ENCODE measurements at regions not wholly inside any gene's neighbourhood (a gene's known extent, or its start where the extent isn't known, plus 50 kb on each side); places are given as distances from the start of the nearest gene placed in this dataset.

DNA sequence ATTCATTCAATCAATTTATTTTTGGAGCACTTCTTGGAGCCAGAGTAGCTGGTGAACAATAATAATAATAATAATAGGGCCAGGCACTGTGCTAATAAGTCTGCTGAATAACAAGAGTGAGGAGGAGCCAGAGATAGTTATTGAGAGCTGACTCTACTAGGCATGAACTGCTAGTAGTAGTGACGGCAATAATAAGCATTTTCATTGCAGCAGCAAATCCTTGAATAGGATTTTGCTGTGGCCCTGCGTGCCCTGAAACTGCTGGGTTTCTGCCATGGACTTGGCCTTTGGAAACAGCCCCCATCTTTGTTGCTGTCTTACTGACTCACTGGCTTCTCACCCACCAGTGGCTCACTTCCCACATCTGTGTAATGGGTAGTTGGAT lies 545.9 kb downstream of the MIAT start:
- DNase-seq (ENCODE audit: low read depth): no peak

DNA sequence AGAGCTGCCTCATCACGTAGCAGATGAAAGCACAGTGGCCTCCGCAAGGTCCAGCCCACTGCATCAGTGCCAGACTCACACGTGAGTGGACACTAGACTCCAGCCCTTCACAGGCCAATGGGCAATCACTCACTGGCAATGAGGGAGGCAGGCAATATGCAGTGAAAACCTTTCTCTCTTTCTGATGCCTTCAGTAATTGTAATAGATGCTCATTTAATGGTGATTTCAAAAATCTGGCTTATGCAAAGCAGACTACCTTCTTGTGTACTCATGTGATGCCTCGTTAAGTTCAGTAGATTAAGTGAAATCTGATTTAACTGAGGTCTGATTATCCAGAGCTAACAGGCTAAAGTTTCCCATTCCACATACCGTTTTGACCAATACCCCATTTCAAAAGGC lies 546.9 kb downstream of the MIAT start:
- DNase-seq (ENCODE audit: low read depth): no peak

- DNase-seq (ENCODE audit: low read depth): no peak
These were observed 547.4 kb downstream of the MIAT start for GRCh38 chr22:27204817-27205216.

- no peak for DNase-seq (ENCODE audit: low read depth)
These were observed 548.3 kb downstream of the MIAT start for GRCh38 chr22:27205492-27206373.

GRCh38 chr22:27206374-27207133 lies 549.2 kb downstream of the MIAT start:
- no peak for DNase-seq (ENCODE audit: low read depth)

DNA sequence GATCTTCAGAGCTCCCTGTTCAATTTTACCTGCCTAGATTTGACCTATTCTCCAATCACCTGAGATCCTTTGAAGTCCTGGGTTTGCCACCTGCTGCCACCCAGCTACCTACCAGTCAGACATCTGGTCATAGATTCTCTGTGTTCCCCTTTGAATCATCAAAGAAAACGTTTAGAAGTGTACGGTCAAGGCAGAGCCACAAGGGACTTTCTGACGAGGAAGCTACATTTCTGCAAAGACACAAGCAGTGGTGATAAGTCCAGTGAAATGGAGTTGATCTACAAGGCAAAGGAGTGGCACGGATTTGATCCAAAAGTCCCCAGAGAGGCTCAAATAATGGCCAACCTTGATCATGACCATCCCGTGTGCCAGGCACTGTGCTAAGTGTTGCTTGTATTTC lies 549.9 kb downstream of the MIAT start:
- no peak for DNase-seq (ENCODE audit: low read depth)

DNA sequence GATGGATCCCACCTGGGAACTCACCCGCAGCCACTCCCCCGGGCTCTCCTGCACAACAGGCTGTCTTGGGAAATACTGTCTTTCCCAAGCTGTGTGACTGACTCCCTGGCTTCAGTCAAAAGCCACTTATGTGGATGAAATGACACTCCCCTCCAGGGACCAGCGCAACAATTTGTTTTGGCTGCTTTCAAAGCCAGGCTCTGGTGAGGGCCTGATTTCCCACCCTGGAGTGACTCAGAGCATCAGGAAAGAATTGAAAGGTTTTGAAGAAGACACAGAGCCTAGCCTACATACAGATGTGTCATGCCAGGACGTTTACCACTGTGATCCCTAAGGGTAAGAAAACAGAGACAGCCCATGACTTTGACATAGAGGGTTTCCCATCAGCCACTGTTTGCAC lies 550.5 kb downstream of the MIAT start:
- DNase-seq (ENCODE audit: low read depth): peak; percentile 79

GRCh38 chr22:27210111-27210730 lies 552.8 kb downstream of the MIAT start:
- no peak for DNase-seq (ENCODE audit: low read depth)

DNA sequence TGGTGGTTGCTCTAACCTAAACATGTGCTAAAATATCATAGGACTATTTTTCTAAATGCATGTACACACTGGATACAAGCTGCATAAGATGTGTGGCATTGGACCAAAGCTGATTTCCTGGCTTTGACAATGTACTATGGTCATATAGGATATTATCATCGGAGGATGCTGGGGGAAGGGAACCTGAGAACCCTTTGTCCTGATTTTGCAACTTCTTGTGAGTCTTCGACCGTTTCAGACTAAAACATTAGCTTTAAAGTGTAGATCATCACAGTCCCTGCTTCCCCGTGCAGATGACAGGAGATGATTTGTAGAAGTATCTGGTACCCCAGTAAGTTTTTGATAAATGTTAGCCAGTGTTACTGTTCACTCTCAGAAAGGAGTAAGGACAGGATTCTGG lies 554.7 kb downstream of the MIAT start:
- DNase-seq (ENCODE audit: low read depth): no peak

DNA sequence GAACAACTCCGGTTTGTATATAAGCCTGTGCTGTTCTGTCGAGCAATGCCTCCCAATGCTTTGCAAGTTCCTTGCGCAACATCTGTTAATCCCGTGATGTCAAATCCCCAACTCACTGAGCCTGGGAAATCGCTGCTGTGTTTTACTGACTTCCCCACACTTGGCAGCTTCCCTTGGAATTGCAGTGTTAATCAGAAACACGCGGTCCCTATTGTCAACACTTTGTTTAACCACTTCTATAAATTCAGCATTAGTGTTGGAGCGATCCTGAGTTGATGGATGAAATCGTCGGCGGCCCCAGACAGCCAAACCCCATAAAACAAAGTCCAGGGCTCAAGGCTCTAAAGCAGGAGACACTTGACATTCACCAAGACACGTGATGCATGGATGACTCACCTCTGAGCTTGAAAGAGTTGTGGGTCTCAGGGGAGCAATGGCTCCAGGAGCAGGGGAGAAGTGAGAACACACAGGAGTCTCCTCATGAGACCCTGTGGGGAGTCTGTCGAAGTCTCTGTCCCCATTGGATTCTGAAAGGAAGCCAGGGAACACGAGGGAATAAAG lies 555.3 kb downstream of the MIAT start:
- DNase-seq (ENCODE audit: low read depth): peak; percentile 100

- no peak for DNase-seq (ENCODE audit: low read depth)
These were observed 555.9 kb downstream of the MIAT start for GRCh38 chr22:27213294-27213693.

DNA sequence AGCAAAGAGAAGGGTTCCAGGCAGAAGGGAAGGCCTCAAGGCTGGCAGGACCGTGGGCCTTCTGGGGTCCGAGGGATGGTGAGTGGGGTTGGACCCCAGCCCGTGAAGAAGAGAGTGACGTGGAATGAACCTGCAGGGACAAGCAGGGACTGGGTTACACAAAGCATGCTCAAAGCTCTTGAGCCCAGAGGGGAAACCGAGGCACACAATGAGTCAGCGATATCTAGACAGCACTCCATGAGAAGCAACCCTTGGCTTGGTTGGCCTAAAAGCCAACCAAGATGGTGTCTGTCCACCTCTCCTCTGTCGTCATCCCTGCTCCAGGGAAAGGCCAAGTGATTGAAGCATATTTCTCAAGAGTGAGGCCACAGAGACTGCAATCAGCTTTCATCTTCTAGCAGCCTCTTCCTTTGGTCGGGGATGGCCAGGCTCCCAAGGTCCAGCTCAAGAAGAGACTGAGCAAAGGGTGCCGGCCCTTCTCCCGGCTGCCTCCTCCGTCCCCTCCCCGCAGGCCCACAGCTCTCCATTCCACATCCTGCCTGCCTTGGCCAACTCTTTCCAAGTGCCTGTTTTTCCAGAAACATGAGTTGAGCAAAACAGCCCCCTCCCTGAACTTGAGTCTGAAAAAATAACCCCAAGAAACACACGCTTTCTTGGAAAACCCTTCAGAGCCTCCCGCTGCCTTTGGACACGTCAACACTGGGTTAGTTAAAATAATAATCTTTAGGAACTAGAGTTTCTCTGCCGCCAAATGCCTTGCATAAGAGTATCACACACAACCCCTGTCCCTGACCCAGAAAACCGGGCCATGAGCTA lies 556.6 kb downstream of the MIAT start:
- DNase-seq (ENCODE audit: low read depth): peak; percentile 98

DNA sequence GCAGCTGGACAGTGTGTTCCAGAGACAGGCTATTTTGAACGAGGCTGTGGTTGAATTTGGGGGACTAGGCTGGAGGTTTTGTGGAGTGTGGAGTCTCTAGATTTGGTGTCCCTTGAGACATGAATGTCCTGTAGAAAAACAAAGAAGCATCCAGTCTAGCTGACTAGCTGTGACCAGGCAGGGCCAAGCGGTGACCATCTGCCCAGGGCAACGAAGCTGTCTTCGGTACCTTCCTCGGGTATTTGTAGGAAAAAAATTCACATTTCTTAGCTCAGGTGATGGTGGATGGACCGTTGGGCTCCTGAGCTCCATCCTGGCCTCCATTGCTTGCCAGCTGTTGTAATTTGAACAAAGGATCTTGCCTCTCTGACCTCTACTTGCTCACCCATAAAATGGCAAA lies 557.3 kb downstream of the MIAT start:
- no peak for DNase-seq (ENCODE audit: low read depth)

GRCh38 chr22:27215871-27216270 lies 558.5 kb downstream of the MIAT start:
- DNase-seq (ENCODE audit: low read depth): no peak

- DNase-seq (ENCODE audit: low read depth): no peak
These were observed 559.1 kb downstream of the MIAT start for GRCh38 chr22:27216444-27216843.

GRCh38 chr22:27217154-27217553 lies 559.8 kb downstream of the MIAT start:
- no peak for DNase-seq (ENCODE audit: low read depth)

- DNase-seq (ENCODE audit: low read depth): no peak
These were observed 560.9 kb downstream of the MIAT start for GRCh38 chr22:27218012-27218920.

DNA sequence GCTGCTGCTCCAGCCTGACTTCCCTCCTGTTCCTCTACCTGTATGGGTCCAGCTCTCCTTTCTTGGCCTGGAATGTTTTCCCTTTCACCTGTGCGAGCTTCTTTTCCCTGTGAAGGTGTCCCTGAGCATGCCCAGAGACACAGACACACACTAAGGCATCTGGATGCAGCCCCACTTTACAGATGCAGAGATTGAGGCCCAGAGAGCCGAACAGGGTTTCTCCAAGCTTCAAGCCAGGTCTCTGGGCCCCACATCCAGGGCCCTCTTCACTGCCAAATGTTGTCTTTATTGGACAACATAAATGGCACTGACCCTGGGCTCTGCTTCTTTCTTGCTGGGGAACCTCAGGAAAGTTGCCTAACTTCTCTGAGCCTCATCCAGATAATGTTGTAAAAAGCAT lies 561.6 kb downstream of the MIAT start:
- no peak for DNase-seq (ENCODE audit: low read depth)

DNA sequence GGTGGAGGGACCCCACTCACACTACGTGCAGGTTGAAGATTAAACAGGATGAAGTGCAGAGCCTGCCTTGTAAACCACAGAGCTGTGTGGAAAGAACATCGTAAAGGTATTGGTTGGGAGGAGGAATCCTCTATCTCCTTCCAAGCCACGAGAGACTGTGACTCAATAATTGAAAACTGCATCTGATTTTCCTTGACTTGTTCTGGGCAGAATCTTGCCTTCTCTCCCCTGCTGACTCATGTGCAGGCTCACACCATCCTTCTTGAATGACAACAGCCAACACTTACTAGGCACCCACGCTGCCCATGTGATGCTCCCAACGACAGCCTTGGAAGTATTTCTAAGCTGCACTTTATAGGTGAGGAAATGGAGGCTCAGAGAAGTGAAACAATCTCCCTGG lies 563.0 kb downstream of the MIAT start:
- DNase-seq (ENCODE audit: low read depth): peak; percentile 83

DNA sequence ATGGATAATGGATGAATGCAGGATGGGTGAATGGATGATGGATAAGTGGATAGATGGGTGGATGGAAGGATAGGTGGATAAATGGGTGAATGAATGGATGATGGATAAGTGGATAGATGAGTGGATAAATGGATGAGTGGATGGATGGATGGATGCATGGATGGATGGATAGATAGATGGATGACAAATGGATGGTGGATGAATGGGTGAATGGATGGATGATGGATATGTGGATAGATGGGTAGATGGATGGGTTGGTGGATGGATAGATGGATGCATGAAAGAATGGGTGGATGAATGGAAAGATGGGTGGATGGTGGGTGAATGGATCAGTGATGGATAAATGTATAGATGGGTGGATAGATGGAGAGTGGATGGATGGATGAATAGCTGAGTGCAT lies 564.8 kb downstream of the MIAT start:
- no peak for DNase-seq (ENCODE audit: low read depth)
